CD14-positive monocyte (primary cell): ENCODE measurements at regions not wholly inside any gene's neighbourhood (a gene's known extent, or its start where the extent isn't known, plus 50 kb on each side); places are given as distances from the start of the nearest gene placed in this dataset.

Experiments used
- DNase-seq, 3 donors: peaks; one replicate each; pipeline ENCODE4 v3.0.0-alpha.2; 2011 to 2022
- H2AFZ ChIP-seq: 2 replicates; pipeline ENCODE4 v1.6.0; 2012; ENCODE audit warnings: mild to moderate bottlenecking, low read depth, low read length, inconsistent platforms; ENCODE audit not compliant: insufficient read depth, poor library complexity, severe bottlenecking
- H3K27ac ChIP-seq, 2 donors: 1 replicate in 1 of 2; 2 replicates in 1 of 2; pipeline ENCODE4 v1.5.1; 2012 to 2013; ENCODE audit warnings: low read length in 2 of 2, control low read depth in 1 of 2, inconsistent platforms in 1 of 2, low read depth in 1 of 2, mild to moderate bottlenecking in 1 of 2
- H3K27me3 ChIP-seq, 2 donors: one replicate each; pipeline versions ENCODE4 v1.6.0 to v1.6.1; 2011 to 2013; ENCODE audit warnings: low read length in 2 of 2; ENCODE audit not compliant: control insufficient read depth in 2 of 2, insufficient read depth in 2 of 2
- H3K36me3 ChIP-seq, 2 donors: replicated peaks in 1 of 2; 1 replicate in 1 of 2; 2 replicates in 1 of 2; pipeline versions ENCODE4 v1.5.1 to v1.6.1; 2012 to 2013; ENCODE audit warnings: low read length in 2 of 2, control low read depth in 1 of 2, inconsistent platforms in 1 of 2, mild to moderate bottlenecking in 1 of 2; ENCODE audit not compliant: insufficient read depth in 2 of 2, control insufficient read depth in 1 of 2
- H3K4me1 ChIP-seq, 2 donors: 1 replicate in 1 of 2; 2 replicates in 1 of 2; pipeline versions ENCODE4 v1.5.1 to v1.6.1; 2012 to 2013; ENCODE audit warnings: low read length in 2 of 2, control low read depth in 1 of 2, inconsistent platforms in 1 of 2, mild to moderate bottlenecking in 1 of 2, moderate library complexity in 1 of 2; ENCODE audit not compliant: insufficient read depth in 2 of 2, control insufficient read depth in 1 of 2
- H3K4me2 ChIP-seq: replicated peaks from 2 replicates; pipeline ENCODE3; 2012; ENCODE audit warnings: low read length, moderate library complexity, mild to moderate bottlenecking; ENCODE audit not compliant: poor library complexity, severe bottlenecking; ENCODE audit errors: extremely low read depth
- H3K4me3 ChIP-seq, 3 experiments: fragments of 200-600 bp in 1 of 3; sonication (generic) in 1 of 3; replicated peaks in 1 of 3; 1 replicate in 2 of 3; 2 replicates in 1 of 3; pipeline ENCODE4 v1.5.1; 2011 to 2013; ENCODE audit warnings: low read length in 3 of 3, mild to moderate bottlenecking in 3 of 3, control low read depth in 2 of 3, low read depth in 2 of 3, inconsistent platforms in 1 of 3, moderate library complexity in 1 of 3
- H3K79me2 ChIP-seq: 2 replicates; pipeline ENCODE4 v1.6.0; 2012; ENCODE audit warnings: mild to moderate bottlenecking, control low read depth, inconsistent platforms, low read length, moderate library complexity; ENCODE audit not compliant: insufficient read depth
- H3K9ac ChIP-seq: 2 replicates; pipeline ENCODE4 v1.6.0; 2017; ENCODE audit warnings: low read length, mild to moderate bottlenecking; ENCODE audit not compliant: insufficient read depth, poor library complexity, severe bottlenecking
- H3K9me3 ChIP-seq, 2 donors: replicated peaks in 1 of 2; 1 replicate in 1 of 2; 2 replicates in 1 of 2; pipeline versions ENCODE4 v1.5.1 to v1.6.1; 2012 to 2013; ENCODE audit warnings: low read length in 2 of 2, control low read depth in 1 of 2; ENCODE audit not compliant: control insufficient read depth in 1 of 2, insufficient read depth in 1 of 2
- H4K20me1 ChIP-seq: 2 replicates; pipeline ENCODE4 v1.6.0; 2012; ENCODE audit warnings: mild to moderate bottlenecking, low read length, control low read depth, moderate library complexity; ENCODE audit not compliant: insufficient read depth
- H3K27ac Mint-ChIP-seq, 7 donors: one replicate each; pipeline ENCODE4 v1.8.0; 2020; ENCODE audit warnings: mild to moderate bottlenecking in 7 of 7, mixed read lengths in 7 of 7, moderate library complexity in 6 of 7, inconsistent platforms in 2 of 7
- H3K27me3 Mint-ChIP-seq, 3 donors: one replicate each; pipeline ENCODE4 v1.8.0; 2021 to 2022; ENCODE audit warnings: low read depth in 3 of 3, mild to moderate bottlenecking in 3 of 3, mixed read lengths in 3 of 3, moderate library complexity in 3 of 3, inconsistent platforms in 1 of 3
- H3K36me3 Mint-ChIP-seq, 2 donors: one replicate each; pipeline ENCODE4 v1.8.0; 2020; ENCODE audit warnings: mixed read lengths in 2 of 2, inconsistent platforms in 1 of 2, mild to moderate bottlenecking in 1 of 2
- H3K4me1 Mint-ChIP-seq: one replicate; pipeline ENCODE4 v1.8.0; 2020; ENCODE audit warnings: mild to moderate bottlenecking, mixed read lengths
- H3K4me3 Mint-ChIP-seq, 2 donors: one replicate each; pipeline ENCODE4 v1.8.0; 2020; ENCODE audit warnings: mild to moderate bottlenecking in 2 of 2, mixed read lengths in 2 of 2, moderate library complexity in 1 of 2
- H3K9me3 Mint-ChIP-seq, 7 donors: one replicate each; pipeline ENCODE4 v1.8.0; 2020 to 2022; ENCODE audit warnings: mixed read lengths in 7 of 7, mild to moderate bottlenecking in 6 of 7, moderate library complexity in 6 of 7, inconsistent platforms in 2 of 7
- CTCF ChIP-seq: fragments of 200-600 bp; IDR thresholded peaks from one replicate; pipeline ENCODE4 v1.8.0; 2022; ENCODE audit warnings: antibody characterized with exemption, mild to moderate bottlenecking
- WGBS: methylation state at CpG from one replicate; pipeline ENCODE4 v1.1.5; 2013; ENCODE audit warnings: missing lambda C conversion rate; ENCODE audit not compliant: insufficient coverage; 5-methylcytosine and 5-hydroxymethylcytosine counted together
- intact Hi-C, 2 donors: fragments of 100-400 bp; cut with micrococcal nuclease; formaldehyde crosslinking; loops; one replicate each; pipeline versions ENCODE4 v1.15.0 to v1.15.1; 2023

GRCh38 chr3:109804697-109805096 is 467.4 kb upstream of the DPPA4 start:
- no peak for TF ChIP-seq CTCF
- Mint-ChIP-seq H3K4me1 (peaks cover 10% of the 10 kb centered on the region), H3K4me3 (no peak overlapping the region), H3K27me3 (peaks cover 0 to 2% (median 0%) of the 10 kb centered on the region in 3 donors), H3K9me3 (peaks cover 2 to 14% (median 4%) of the 10 kb centered on the region in 7 donors), H3K27ac (no peak overlapping the region), H3K36me3 (no peaks in the 10 kb centered on the region)
- Histone ChIP-seq H3K4me3 (no peak overlapping the region), H4K20me1 (no peaks in the 10 kb centered on the region), H2AFZ (no peak overlapping the region), H3K27ac (no peak overlapping the region), H3K4me2 (no peak overlapping the region), H3K79me2 (no peaks in the 10 kb centered on the region), H3K27me3 (no peaks in the 10 kb centered on the region), H3K4me1 (peaks cover 9 to 11% of the 10 kb centered on the region in 2 donors), H3K9ac (no peak overlapping the region), H3K9me3 (peaks cover 0 to 3% of the 10 kb centered on the region in 2 donors), H3K36me3 (no peaks in the 10 kb centered on the region)
- intact Hi-C loops = no loop called here
- no peak for DNase-seq
- no CpG with 5 or more reads among the region's 1 CpG for WGBS

- Mint-ChIP-seq H3K27ac (peak overlapping the region in 2 of 7 donors; percentile 85 to 89), H3K9me3 (peaks cover 2 to 14% (median 4%) of the 10 kb centered on the region in 7 donors), H3K27me3 (no peaks in the 10 kb centered on the region), H3K4me1 (peaks cover 10% of the 10 kb centered on the region), H3K36me3 (no peaks in the 10 kb centered on the region), H3K4me3 (peak overlapping the region in 1 of 2 donors; percentile 82)
- WGBS = no CpG with 5 or more reads among the region's 4 CpGs
- peak; percentile 37 to 71 (median 39) for DNase-seq
- Histone ChIP-seq H3K27me3 (no peaks in the 10 kb centered on the region), H3K36me3 (no peaks in the 10 kb centered on the region), H3K9ac (no peak overlapping the region), H3K4me1 (peaks cover 9 to 11% of the 10 kb centered on the region in 2 donors), H3K4me3 (peak overlapping the region in 2 of 3 experiments; percentile 22 to 55), H3K79me2 (no peaks in the 10 kb centered on the region), H2AFZ (no peak overlapping the region), H4K20me1 (no peaks in the 10 kb centered on the region), H3K27ac (peak overlapping the region in 1 of 2 donors; percentile 50), H3K4me2 (peak overlapping the region; percentile 52), H3K9me3 (peaks cover 0 to 3% of the 10 kb centered on the region in 2 donors)
- TF ChIP-seq CTCF = no peak
- intact Hi-C loops = no loop called here
Observed at GRCh38 chr3:109806929-109807328, 469.6 kb upstream of the DPPA4 start.
